Amniotic stem cell (primary cell): ENCODE measurements at regions not wholly inside any gene's neighbourhood (a gene's known extent, or its start where the extent isn't known, plus 50 kb on each side); places are given as distances from the start of the nearest gene placed in this dataset.
A peak's percentile ranks its signal among the peaks of the same experiment; 100 is the strongest.
"Not testable (repeated sequence)": the region's sequence is repeated elsewhere in the genome, so short reads cannot be mapped to it uniquely, and the experiment has no call there.

Source experiments
- DNase-seq: peaks from one replicate; lab custom pipeline; 2025; lab: John Stamatoyannopoulos, UW

DNA sequence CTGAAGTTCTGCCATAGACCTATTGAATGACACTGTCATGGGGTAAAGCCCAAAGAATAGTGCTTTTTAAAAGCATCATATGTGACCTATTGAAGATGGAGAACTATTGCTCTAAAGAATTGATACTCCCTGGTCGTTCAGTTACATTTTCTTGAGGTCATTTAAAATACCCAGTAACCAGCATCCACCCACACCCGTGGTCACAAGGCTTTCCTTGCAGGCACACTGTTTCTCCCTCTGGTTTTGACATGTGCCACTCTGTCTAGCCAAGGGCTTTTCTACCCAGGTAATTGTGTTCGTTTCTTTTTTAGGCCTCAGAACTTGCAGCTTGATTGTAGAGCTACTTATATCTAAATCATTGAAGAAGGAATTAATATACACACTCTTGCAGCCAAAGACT is 68.3 kb upstream of the LYZL2 start:
- no peak for DNase-seq

DNA sequence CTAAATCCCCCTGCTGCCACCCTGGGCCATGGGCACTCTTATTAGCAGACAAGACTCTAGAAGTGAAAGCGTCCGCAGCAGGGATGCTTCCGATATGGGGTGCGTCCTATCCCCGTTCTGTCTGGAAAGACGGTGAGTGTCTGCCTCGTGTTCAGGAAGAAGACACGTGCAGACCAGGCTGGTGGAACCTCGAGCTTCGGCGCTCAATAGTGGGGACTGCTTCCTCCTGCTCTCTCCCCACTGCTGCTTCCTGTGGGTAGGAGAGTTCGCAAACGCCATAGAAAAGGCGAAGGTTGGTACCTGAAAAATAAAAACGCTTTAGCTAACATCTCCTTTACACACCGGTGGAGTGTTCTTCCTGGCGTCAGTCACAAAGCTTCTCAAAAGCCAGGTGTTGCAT is 67.7 kb upstream of the LYZL2 start:
- not testable (repeated sequence) for DNase-seq

DNA sequence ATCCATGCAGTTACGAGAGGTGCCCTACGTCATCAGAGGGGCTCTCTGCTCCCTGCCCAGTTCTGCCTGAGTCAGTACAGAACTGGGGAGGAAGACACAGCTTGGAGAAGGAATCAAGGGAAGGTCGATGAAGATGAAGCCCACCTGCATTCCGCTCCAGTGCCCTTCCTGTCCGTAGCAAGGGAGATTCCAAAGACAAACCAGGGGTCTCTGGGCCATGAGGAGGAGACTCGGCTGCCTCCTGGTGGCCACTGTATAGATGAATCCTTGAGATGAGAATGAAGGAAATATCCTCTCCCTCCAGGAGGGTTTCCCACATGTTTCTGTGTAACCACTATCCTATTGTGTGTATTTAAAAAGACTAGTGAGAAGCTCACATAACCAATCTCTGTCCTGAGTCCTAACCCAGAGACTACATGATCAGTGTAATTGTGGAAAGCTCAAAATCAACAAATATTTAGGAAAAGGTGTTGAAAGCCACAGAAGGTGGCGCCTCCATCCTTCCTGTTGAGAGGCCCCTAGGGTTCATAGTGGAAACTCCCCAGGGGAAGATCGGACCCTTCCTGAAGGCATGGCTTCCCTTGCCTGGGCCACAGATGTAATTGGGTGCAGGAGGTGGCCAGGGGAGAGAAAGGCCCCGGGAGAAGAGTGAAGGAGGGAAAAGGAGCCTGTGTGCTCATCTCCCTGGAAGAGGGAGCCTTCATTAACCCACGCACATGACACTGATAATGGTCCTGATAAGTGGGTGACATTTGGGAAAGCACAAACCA is 67.0 kb upstream of the LYZL2 start:
- DNase-seq, result not testable (repeated sequence)

DNA sequence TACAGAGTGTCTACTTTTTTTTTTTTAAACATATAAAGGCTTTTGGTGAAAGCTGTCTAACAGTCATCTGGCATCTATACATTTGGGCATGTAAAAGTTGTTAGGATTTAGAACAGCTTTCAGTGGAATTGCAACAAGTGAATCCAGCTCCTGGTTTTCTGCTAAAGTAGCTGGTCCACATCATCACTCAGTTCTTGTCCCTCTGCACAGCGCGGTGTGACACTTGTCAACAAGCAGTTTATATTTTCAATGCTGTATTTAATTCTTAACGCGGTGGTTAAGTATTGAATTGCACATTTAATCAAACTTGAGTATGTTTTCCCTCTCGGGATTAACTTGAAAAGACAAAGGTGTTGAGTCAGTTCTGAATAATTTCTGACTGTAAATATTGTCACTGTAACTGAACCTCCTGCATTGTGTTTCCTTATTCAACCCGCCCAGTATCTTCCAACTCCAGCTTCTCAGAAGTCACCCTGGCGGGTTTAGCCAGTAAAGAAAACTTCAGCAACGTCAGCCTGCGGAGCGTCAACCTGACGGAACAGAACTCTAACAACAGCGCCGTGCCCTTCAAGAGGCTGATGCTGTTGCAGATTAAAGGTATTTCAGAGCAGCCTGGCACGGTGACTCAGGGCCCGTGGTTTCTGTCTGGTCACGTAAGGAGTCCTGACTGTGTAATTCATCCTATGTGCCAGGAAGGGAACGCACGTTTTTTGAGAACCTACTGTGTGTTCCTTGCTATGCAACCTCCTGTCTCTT is 66.1 kb upstream of the LYZL2 start:
- not testable (repeated sequence) for DNase-seq

DNA sequence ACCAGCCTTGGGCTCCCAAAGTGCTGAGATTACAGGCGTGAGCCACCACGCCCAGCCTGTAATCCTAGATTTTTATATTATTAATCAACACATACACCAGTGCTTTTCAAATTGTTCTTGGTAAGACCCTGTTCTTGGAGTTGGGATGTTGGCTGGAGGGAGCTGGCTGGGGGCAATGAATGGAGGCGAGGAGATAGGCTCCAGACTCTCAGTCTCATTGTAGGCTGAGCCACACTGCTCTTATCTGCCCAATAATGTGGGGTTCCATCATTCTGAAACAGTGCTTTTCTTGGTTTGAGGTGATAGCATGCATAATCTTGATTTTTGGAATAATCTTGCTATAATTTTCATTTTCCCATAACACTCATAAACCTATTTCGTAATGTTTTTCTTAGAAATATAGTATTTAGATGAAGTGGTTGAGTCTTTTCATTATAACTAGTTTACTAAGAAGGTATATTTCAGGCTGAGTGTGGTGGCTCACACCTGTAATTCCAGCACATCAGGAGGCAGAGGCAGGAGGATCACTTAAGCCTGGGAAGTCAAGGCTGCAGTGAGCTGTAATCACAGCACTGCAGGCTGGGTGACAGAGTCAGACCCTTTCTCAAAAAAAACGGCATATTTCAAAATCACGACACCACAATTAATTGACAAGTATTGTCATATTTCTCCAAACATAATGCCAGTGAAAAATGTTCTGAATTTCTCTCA is 65.1 kb upstream of the LYZL2 start:
- DNase-seq, result no peak

DNA sequence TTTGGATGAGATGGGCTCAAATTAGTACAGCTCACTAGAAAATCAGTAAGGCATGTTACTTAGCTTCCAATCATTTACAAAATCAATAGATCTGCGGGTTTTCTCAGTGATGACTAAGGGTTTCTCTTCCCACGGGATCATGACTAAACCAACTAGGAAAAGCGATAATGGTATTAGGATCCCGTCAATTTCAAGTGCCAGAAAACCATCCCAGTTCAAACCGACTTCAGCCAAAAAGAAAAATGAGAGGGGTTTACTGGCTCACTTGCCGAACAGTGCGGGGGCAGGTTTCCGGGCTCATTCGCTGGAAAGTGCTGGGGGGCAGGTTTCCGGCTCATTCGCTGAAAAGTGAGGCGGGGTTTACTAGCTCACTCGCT is 62.1 kb upstream of the LYZL2 start:
- peak; percentile 48 for DNase-seq

DNA sequence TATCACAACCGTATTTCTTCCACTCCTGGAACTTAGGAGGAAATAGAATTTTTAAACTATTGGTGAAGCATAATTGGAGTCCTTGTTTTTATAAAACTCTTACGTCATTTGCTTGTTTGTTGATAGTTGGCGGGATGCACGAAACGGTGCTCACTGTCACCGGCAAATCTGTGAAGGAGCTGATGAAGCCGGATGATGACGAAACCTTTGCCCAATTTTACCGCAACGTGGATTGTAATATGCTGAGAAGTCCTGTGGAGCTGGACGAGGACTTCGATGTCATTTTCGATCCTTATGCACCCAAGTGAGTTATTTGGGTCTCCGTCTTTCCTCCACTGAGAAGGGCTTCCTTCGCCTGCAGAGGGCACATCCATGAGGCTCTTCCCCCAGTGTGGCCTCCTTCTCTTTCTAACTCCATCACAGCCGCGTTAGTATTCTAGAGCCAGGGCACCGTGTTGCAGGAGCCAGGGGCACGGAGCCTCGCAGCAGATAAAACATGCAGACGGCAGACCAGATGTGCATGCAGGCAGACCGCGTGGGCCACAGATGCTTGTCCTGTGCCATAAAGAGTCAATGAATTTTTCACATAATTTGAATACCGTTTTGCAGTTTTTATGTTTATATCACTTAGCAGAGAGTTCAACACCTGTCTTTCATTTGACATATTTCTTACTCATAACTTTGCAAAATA is 61.5 kb upstream of the LYZL2 start:
- not testable (repeated sequence) for DNase-seq

DNA sequence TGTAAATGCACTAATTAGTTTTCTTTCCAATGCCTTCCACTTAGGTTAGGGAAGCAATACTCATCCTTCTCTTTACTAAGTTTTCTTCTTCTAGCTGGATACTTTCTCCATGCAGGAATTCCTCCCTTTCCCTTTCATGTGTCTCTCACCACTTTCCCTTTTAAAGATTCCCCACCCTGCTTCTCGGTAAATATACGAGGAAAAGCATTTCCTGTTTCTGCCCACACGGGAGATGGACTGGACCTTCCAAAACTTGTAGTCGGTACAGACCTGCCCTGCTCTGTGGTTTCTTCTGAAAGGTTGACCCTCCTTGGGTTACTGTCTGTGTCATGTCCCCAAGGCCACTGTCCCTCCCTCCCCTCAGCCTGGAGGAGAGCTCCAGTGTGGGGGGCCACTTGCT is 58.9 kb upstream of the LYZL2 start:
- DNase-seq, result no peak

DNA sequence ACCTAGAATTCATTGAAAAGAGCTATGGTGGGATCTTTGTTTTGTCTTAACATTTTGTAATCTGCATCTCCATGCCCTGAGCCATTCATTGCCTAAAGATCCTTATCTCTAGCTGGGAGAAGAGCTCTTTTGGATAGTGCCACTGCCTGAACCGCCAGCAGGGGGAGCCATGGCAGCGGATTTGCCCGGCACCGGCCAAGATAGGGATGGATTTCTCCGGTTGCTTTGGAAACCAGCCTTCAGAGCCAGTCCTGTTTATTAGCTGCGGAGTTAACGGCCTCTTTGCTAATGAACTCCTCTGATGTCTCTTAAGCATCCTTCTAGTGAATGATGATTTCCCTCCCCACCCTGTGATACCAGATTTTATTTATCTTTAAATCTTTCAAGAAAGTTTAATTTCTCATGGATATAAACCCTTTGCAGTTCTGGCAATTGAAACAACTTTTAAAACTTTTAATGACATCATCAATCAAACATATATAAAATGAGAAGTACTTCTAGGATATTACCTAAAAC is 58.2 kb upstream of the LYZL2 start:
- DNase-seq, result peak; percentile 25

DNA sequence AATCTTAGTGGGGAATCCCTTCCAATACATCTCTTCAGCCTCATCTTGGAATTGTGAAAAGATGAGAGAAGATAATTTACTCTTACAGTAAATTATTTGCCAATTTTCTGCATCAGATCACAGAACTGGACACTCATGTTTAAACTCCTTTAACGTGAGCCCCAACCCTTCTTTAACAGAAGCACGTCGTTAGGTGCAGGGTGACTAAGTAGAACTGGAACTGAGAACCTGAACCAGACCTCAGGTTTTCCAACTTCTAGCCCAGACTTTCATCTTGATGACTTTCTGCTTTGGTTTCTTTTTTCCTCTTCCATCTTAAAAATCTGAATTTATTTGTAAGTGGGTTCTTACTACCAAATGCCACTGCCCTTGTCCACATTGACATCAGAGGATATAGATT is 57.2 kb upstream of the LYZL2 start:
- DNase-seq, result no peak

DNA sequence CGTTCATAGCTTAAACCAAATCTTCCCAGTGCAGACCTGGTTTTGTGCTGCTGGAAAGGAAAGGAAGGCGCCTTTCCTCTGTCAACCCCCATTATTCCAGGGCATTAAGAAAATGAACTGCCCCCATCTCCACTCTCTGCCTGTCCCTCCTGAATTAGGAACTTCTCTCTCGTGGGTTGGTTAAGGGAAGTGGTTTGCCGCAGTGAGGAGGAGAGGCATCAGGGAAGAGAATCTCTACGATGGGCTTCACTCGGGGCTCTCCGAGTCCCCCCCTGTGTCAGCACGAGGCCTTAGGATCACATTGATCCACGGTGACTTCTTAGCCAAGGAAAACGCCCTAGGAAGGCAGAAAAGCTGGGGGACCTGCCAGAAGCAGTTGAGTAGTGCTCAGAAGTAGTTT is 53.9 kb upstream of the LYZL2 start:
- no peak for DNase-seq

DNA sequence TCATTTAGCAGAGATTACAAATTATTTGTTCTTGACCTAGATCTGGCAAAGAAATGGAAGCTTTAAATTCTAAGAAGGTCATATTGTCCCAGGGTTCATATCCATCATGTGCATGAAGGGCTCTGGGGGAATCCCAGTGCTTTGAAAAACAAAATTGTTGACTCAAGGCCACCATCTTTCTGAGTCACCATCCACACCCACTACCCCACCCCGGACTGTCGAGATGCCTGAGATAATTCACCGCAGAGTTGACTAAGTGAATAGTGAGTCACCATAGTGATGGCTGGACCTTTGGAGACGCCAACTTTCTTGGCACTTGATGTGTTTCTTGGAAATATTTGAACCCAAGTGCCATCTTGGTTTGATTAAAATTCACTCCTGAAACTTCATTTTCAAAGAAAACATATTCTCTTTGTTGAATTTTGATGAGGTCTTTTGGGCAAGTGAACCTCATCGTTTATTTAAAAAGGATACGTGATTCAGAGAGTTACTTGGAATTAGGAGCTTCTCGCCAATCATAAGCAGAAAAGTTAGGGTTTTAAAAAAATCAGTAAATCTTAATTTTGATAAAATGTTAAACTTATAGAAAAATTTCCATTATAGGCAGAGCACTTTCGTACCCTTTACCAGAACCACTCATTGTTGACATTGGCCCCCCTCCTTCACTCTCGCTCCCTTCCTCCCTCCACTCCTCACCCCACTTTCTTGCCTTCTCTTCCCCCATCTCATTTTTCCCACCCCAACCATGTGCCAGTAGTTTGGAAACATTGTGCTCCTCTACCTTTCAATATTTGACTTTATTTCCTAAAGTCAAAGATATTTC is 53.0 kb upstream of the LYZL2 start:
- DNase-seq, result peak; percentile 90

DNA sequence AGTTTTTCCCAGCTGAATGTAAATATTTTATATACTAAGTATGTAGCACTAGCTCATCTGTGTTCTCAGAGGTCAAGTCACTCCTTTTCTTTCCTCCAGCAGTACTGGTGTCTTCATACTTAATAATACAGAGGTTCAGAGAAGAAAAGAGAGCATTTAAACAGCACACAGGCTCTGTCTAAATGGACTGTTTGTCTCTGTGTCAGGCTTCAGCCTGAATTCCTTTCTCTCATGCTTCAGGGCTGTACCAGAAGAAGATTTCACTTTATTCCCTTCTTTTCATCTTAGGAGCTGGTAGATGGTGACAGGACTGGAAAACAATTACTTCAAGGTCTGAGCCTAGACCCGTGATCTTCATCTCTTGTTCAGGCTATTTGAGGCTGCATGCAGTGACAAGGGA is 51.4 kb upstream of the LYZL2 start:
- DNase-seq, result no peak
